ENCODE measurements at regions not wholly inside any gene's neighbourhood (a gene's known extent, or its start where the extent isn't known, plus 50 kb on each side); places are given as distances from the start of the nearest gene placed in this dataset.

- no peak for TF ChIP-seq CTCF (IDR thresholded peaks at IDR 0.05)
- no peak for TF ChIP-seq POLR2A (IDR thresholded peaks at IDR 0.05)
These were observed 536.4 kb upstream of the AMELY start for GRCh38 chrY:7447881-7448516.
